Esophagus squamous epithelium (tissue), 5 donors: ENCODE measurements at regions not wholly inside any gene's neighbourhood (a gene's known extent, or its start where the extent isn't known, plus 50 kb on each side); places are given as distances from the start of the nearest gene placed in this dataset.

Experiments used
- DNase-seq: peaks from one replicate; lab custom pipeline; 2025; lab: John Stamatoyannopoulos, UW
- H3K27ac ChIP-seq, 4 donors: fragments of 200-600 bp; sonication (generic); one replicate each; pipeline ENCODE4 v1.5.1; 2016 to 2019; ENCODE audit warnings: mild to moderate bottlenecking in 1 of 4
- H3K27me3 ChIP-seq, 4 donors: fragments of 200-600 bp; sonication (generic); 1 replicate in 3 of 4; 2 replicates in 1 of 4; pipeline versions ENCODE4 v1.5.1 to v1.6.0; 2017 to 2021; ENCODE audit warnings: antibody characterized with exemption in 1 of 4
- H3K36me3 ChIP-seq, 3 donors: fragments of 200-600 bp; sonication (generic); one replicate each; pipeline ENCODE4 v1.5.1; 2016 to 2019
- H3K4me1 ChIP-seq, 3 donors: fragments of 200-600 bp; sonication (generic); one replicate each; pipeline ENCODE4 v1.5.1; 2017 to 2019
- H3K4me3 ChIP-seq, 4 donors: fragments of 200-600 bp; sonication (generic); 1 replicate in 3 of 4; 2 replicates in 1 of 4; pipeline ENCODE4 v1.5.1; 2016 to 2019; ENCODE audit warnings: mild to moderate bottlenecking in 2 of 4, moderate library complexity in 1 of 4
- H3K9me3 ChIP-seq, 3 donors: fragments of 200-600 bp; sonication (generic); one replicate each; pipeline ENCODE4 v1.5.1; 2016 to 2019
- CTCF ChIP-seq, 6 experiments: fragments of 450-650 bp in 4 of 6; fragments of 200-600 bp in 2 of 6; sonication (generic) in 2 of 6; IDR thresholded peaks; one replicate each; pipeline ENCODE4 v1.5.1; 2016 to 2019; ENCODE audit warnings: antibody characterized with exemption in 6 of 6, mild to moderate bottlenecking in 4 of 6, moderate library complexity in 4 of 6
- POLR2A ChIP-seq, 4 donors: fragments of 450-650 bp; IDR thresholded peaks; one replicate each; pipeline ENCODE4 v1.6.1; 2017; ENCODE audit warnings: antibody characterized with exemption in 4 of 4, mild to moderate bottlenecking in 4 of 4, moderate library complexity in 3 of 4
- WGBS, 2 donors: methylation state at CpG; one replicate each; pipeline ENCODE4 v1.1.5; 2018; 5-methylcytosine and 5-hydroxymethylcytosine counted together
- intact Hi-C: fragments of 100-400 bp; cut with DNase I; formaldehyde crosslinking; loops from one replicate; pipeline ENCODE4 v1.15.0; 2022
- donor health status: DM: yes; HTN: yes; CAD: no.

- intact Hi-C loops = no loop called here
- Histone ChIP-seq H3K4me3 (no peak overlapping the region), H3K4me1 (peaks cover 3 to 31% (median 8%) of the 10 kb centered on the region in 3 donors), H3K27ac (no peak overlapping the region), H3K27me3 (no peaks in the 10 kb centered on the region), H3K36me3 (no peaks in the 10 kb centered on the region), H3K9me3 (no peaks in the 10 kb centered on the region)
- no peak for DNase-seq
- WGBS, 2 donors = 57 to 68% methylated on average over 2 of the region's 2 CpGs
- TF ChIP-seq POLR2A (IDR thresholded peaks at IDR 0.05) (no peak), CTCF (IDR thresholded peaks at IDR 0.05) (no peak)
Observed at GRCh38 chr18:6653880-6654279, 75.6 kb upstream of the ARHGAP28 start.

GRCh38 chr18:6659963-6660725 lies 69.4 kb upstream of the ARHGAP28 start:
- WGBS, 2 donors = 55 to 63% methylated on average over 7 of the region's 7 CpGs
- no peak overlapping the region for H3K27ac ChIP-seq
- no peaks in the 10 kb centered on the region for H3K36me3 ChIP-seq
- TF ChIP-seq POLR2A (IDR thresholded peaks at IDR 0.05) (no peak), CTCF (IDR thresholded peaks at IDR 0.05) (no peak)
- H3K27me3 ChIP-seq = no peaks in the 10 kb centered on the region
- DNase-seq = no peak
- no peaks in the 10 kb centered on the region for H3K9me3 ChIP-seq
- no peak overlapping the region for H3K4me3 ChIP-seq
- no peaks in the 10 kb centered on the region for H3K4me1 ChIP-seq
- intact Hi-C loops = no loop called here

GRCh38 chr18:6661692-6662415 lies 67.7 kb upstream of the ARHGAP28 start:
- no peak for DNase-seq
- H3K36me3 ChIP-seq = no peaks in the 10 kb centered on the region
- H3K4me3 ChIP-seq = no peak overlapping the region
- no peaks in the 10 kb centered on the region for H3K4me1 ChIP-seq
- H3K27ac ChIP-seq = no peak overlapping the region
- WGBS, 2 donors = 41 to 60% methylated on average over 4 of the region's 4 CpGs
- TF ChIP-seq CTCF (IDR thresholded peaks at IDR 0.05) (no peak), POLR2A (IDR thresholded peaks at IDR 0.05) (no peak)
- H3K27me3 ChIP-seq = no peaks in the 10 kb centered on the region
- intact Hi-C loops = no loop called here
- no peaks in the 10 kb centered on the region for H3K9me3 ChIP-seq

- 37 to 49% methylated on average over 3 of the region's 3 CpGs for WGBS, 2 donors
- Histone ChIP-seq H3K27me3 (no peaks in the 10 kb centered on the region), H3K27ac (no peak overlapping the region), H3K4me3 (no peak overlapping the region), H3K36me3 (no peaks in the 10 kb centered on the region), H3K9me3 (no peaks in the 10 kb centered on the region), H3K4me1 (no peaks in the 10 kb centered on the region)
- no peak for DNase-seq
- TF ChIP-seq POLR2A (IDR thresholded peaks at IDR 0.05) = no peak
- no peak for TF ChIP-seq CTCF (IDR thresholded peaks at IDR 0.05)
- intact Hi-C loops = no loop called here
Observed at GRCh38 chr18:6666012-6666685, 63.4 kb upstream of the ARHGAP28 start.

GRCh38 chr18:6668836-6669235 lies 60.7 kb upstream of the ARHGAP28 start:
- 59 to 87% methylated on average over 1 of the region's 1 CpG for WGBS, 2 donors

More at GRCh38 chr18:6668836-6669235, 60.7 kb upstream of the ARHGAP28 start:
- no peak overlapping the region for H3K4me3 ChIP-seq
- H3K27ac ChIP-seq = no peak overlapping the region
- no peaks in the 10 kb centered on the region for H3K27me3 ChIP-seq
- no peaks in the 10 kb centered on the region for H3K9me3 ChIP-seq
- no peaks in the 10 kb centered on the region for H3K4me1 ChIP-seq
- DNase-seq = no peak
- TF ChIP-seq CTCF (IDR thresholded peaks at IDR 0.05) = no peak
- TF ChIP-seq POLR2A (IDR thresholded peaks at IDR 0.05) = no peak
- H3K36me3 ChIP-seq = no peaks in the 10 kb centered on the region
- intact Hi-C loops = no loop called here
